Erythroblast (primary cell): ENCODE measurements at regions not wholly inside any gene's neighbourhood (a gene's known extent, or its start where the extent isn't known, plus 50 kb on each side); places are given as distances from the start of the nearest gene placed in this dataset.
"Not testable (repeated sequence)": the region's sequence is repeated elsewhere in the genome, so short reads cannot be mapped to it uniquely, and the experiment has no call there.

Source experiments
- DNase-seq, 2 experiments: peaks; one replicate each; lab custom pipeline; 2025; lab: John Stamatoyannopoulos, UW
- GATA1 ChIP-seq: IDR thresholded peaks from 2 replicates; pipeline ENCODE4 v1.6.1; 2011; ENCODE audit warnings: low read depth, mild to moderate bottlenecking, control low read depth, low read length, moderate library complexity
- POLR2A ChIP-seq: IDR thresholded peaks from 2 replicates; pipeline ENCODE4 v1.6.1; 2011; ENCODE audit warnings: mild to moderate bottlenecking, low read length

GRCh38 chr10:80770239-80770638 is 232.5 kb downstream of the SH2D4B start:
- TF ChIP-seq GATA1 = no peak
- TF ChIP-seq POLR2A = no peak
- no peak for DNase-seq

DNA sequence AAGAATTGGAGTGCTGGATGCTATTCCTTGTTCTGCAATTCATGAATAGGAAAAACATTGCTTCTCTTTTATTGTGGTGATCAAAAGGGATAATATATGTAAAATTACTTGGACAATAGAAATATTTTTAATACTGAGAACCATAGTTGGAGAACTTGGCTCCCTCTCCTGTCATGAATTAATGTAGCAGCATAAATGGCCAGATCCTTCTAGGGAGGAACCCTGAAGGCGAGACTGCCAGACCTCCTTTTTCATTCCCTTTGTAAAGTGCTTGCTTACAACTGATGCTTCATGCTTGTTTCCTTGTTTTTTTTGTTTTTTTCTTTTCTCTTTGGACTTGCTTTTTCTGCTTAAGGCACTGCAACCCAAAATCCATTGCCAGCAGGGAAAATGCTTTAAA is 233.6 kb downstream of the SH2D4B start:
- no peak for TF ChIP-seq POLR2A
- no peak for TF ChIP-seq GATA1
- DNase-seq = no peak

- TF ChIP-seq POLR2A (no peak), GATA1 (no peak)
- DNase-seq = no peak
Observed at GRCh38 chr10:80771902-80772555, 234.3 kb downstream of the SH2D4B start.

GRCh38 chr10:80772596-80772995 is 234.9 kb downstream of the SH2D4B start:
- no peak for DNase-seq
- no peak for TF ChIP-seq GATA1
- TF ChIP-seq POLR2A = no peak

GRCh38 chr10:80784695-80785094 is 247.0 kb downstream of the SH2D4B start:
- TF ChIP-seq GATA1 (no peak), POLR2A (no peak)
- DNase-seq = no peak

DNA sequence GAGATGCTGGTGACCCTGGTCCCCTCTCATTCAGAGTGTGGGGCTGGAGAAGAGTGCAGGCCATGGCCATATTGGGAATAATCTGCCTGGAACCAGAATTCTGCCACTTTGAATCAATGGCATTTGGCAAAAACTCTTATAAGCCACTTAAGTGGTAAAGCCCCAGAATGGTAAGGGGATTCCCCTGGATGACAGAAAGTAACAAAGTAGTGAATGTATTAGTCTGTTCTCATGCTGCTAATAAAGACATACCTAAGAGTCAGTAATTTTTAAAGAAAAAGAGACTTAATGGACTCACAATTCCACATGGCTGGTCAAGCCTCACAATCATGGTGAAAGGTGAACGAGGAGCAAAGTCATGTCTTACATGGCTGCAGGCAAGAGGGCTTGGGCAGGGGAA is 248.6 kb downstream of the SH2D4B start:
- TF ChIP-seq POLR2A (no peak), GATA1 (no peak)
- DNase-seq = no peak

- no peak for DNase-seq
- no peak for TF ChIP-seq GATA1
- TF ChIP-seq POLR2A = no peak
Observed at GRCh38 chr10:80787952-80788351, 250.2 kb downstream of the SH2D4B start.

- no peak for DNase-seq
- no peak for TF ChIP-seq GATA1
- TF ChIP-seq POLR2A = no peak
Observed at GRCh38 chr10:80794994-80795393, 257.3 kb downstream of the SH2D4B start.

DNA sequence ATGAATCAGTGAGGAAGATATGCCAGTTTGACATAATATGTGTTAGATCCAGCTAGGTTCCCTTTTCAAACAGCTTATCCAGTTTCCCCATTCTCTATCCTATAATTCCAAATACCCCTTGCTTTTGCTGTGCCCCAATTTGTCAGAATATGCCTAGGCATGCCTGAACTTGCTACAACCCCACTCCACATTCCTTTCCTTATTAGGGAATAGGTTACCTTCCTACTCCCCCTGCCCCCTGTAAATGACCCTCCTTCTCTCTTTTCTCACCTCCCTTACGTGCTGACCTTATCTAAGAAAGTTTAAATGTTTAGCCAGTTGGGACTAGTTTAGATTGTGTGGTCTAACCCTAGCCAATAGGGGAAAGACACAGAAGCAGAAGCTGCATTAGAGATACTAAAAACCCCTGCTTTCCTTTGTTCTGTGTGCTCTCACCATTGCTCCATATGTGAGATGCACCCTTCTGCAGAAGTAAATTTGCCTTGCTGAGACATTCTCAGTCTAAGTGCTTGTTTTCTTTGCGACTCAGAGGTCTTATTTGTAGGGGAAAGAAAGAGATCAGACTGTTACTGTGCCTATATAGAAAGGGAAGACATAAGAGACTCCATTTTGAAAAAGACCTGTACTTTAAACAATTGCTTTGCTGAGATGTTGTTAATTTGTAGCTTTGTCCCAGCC is 267.8 kb downstream of the SH2D4B start:
- DNase-seq = no peak
- no peak for TF ChIP-seq POLR2A
- no peak for TF ChIP-seq GATA1

GRCh38 chr10:80814147-80814652 is 276.5 kb downstream of the SH2D4B start:
- no peak for DNase-seq
- TF ChIP-seq POLR2A (no peak), GATA1 (no peak)

DNA sequence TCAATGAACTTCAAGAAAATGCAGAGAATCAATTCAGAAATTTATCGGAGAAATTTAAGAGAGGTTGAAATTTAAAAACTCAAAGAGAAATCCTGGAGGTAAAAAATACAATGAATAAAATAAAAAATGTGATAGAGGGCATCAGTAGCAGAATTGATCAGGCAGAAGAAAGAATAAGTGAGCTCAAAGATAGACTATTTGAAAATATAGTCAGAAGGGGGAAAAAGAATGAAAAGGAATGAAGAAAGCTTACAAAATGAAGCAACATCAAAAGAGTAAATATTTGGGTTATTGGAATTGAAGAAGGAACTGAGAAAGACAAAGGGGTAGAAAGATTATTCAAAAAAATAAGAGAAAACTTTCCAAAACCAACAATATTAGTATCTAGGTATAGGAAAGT is 291.4 kb downstream of the SH2D4B start:
- DNase-seq = no peak
- no peak for TF ChIP-seq GATA1
- no peak for TF ChIP-seq POLR2A

GRCh38 chr10:80829562-80829961 is 291.9 kb downstream of the SH2D4B start:
- TF ChIP-seq POLR2A (no peak), GATA1 (no peak)
- no peak for DNase-seq

DNA sequence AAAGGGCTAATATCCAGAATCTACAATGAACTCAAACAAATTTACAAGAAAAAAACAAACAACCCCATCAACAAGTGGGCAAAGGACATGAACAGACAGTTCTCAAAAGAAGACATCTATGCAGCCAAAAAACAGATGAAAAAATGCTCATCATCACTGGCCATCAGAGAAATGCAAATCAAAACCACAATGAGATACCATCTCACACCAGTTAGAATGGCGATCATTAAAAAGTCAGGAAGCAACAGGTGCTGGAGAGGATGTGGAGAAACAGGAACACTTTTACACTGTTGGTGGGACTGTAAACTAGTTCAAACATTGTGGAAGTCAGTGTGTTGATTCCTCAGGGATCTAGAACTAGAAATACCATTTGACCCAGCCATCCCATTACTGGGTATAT is 295.0 kb downstream of the SH2D4B start:
- DNase-seq = not testable (repeated sequence)

DNA sequence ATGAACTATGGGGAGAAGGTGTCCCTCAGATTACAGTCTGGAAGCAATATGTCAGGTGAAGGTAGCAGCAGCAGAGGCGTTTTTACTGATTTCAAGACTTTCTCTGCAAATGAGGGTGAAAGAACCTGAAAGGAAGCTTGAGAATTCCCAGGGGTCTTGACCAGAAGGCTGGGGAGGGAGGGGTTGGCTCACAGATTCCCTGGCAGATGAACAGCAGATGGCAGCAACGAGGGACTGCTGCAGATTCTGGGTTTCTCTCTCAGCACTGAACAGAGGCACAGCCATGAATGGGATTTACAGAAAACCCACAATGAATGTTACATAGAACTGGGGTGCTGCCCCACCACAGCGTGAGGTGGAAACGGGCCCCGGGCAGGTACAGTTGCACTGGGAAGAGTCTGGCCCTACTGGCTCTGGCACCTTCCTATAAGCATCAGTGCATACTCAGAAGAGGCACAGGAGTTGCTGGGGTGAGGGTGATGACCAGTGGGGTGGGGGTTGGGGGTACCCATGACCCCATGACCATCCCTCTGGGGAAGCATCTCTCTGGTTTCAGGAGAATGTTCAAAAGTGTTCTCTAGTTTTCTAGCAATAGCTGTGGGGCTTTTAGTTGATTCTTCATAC is 317.8 kb downstream of the SH2D4B start:
- TF ChIP-seq GATA1 (no peak), POLR2A (no peak)
- DNase-seq = no peak
